Aorta (tissue), 5 donors: ENCODE measurements at regions not wholly inside any gene's neighbourhood (a gene's known extent, or its start where the extent isn't known, plus 50 kb on each side); places are given as distances from the start of the nearest gene placed in this dataset.
A peak's percentile ranks its signal among the peaks of the same experiment; 100 is the strongest.

Source experiments
- ATAC-seq: fragments of 200-7000 bp; cut with Tn5 transposase; one replicate; pipeline ENCODE4 v1.9.1; 2022; ENCODE audit warnings: moderate library complexity; ENCODE audit not compliant: low FRiP score
- DNase-seq, 2 donors: peaks; one replicate each; pipeline ENCODE4 v3.0.0-alpha.2; 2020
- H3K27ac ChIP-seq, 2 donors: one replicate each; pipeline ENCODE4 v1.5.1; 2013; ENCODE audit warnings: low read length in 2 of 2, mild to moderate bottlenecking in 2 of 2, moderate library complexity in 2 of 2, control low read depth in 1 of 2, inconsistent platforms in 1 of 2, low read depth in 1 of 2
- H3K27me3 ChIP-seq, 2 donors: one replicate each; pipeline ENCODE4 v1.6.1; 2013; ENCODE audit warnings: control low read depth in 1 of 2, low read length in 1 of 2, mild to moderate bottlenecking in 1 of 2, moderate library complexity in 1 of 2; ENCODE audit not compliant: insufficient read depth in 2 of 2, control insufficient read depth in 1 of 2
- H3K36me3 ChIP-seq, 2 donors: one replicate each; pipeline ENCODE4 v1.6.1; 2013; ENCODE audit warnings: control low read depth in 1 of 2, low read length in 1 of 2, mild to moderate bottlenecking in 1 of 2; ENCODE audit not compliant: insufficient read depth in 2 of 2, control insufficient read depth in 1 of 2
- H3K4me1 ChIP-seq, 2 donors: one replicate each; pipeline ENCODE4 v1.6.1; 2013; ENCODE audit warnings: low read length in 2 of 2, control low read depth in 1 of 2, mild to moderate bottlenecking in 1 of 2, moderate library complexity in 1 of 2; ENCODE audit not compliant: insufficient read depth in 2 of 2, control insufficient read depth in 1 of 2
- H3K4me3 ChIP-seq, 2 donors: one replicate each; pipeline ENCODE4 v1.5.1; 2013; ENCODE audit warnings: low read length in 2 of 2, control low read depth in 1 of 2, mild to moderate bottlenecking in 1 of 2
- H3K9me3 ChIP-seq: one replicate; pipeline ENCODE4 v1.6.1; 2013; ENCODE audit warnings: mild to moderate bottlenecking, low read length; ENCODE audit not compliant: control insufficient read depth
- WGBS, 2 donors: extraction: QIAGEN DNeasy Blood & Tissue Kit; methylation state at CpG; one replicate each; pipeline ENCODE4 v1.1.7; 2013; 5-methylcytosine and 5-hydroxymethylcytosine counted together
- intact Hi-C, 2 donors: fragments of 100-400 bp; cut with DNase I; formaldehyde crosslinking; loops; one replicate each; pipeline versions ENCODE4 v1.14.2 to v1.15.0; 2022
- donor health status: healthy with polysubstance abuse.
- donor health status: Bipolar disorder and iron deficiency.
- donor health status: DM: no; HTN: no; CAD: no.
- donor health status: DM: no; HTN: no; CAD: no.
- donor health status: DM: yes; HTN: yes; CAD: no.

- Histone ChIP-seq H3K27me3 (no peaks in the 10 kb centered on the region), H3K4me1 (no peaks in the 10 kb centered on the region), H3K9me3 (no peaks in the 10 kb centered on the region), H3K4me3 (no peak overlapping the region), H3K27ac (no peak overlapping the region), H3K36me3 (no peaks in the 10 kb centered on the region)
- no peak for ATAC-seq
- no peak for DNase-seq
- intact Hi-C loops: no loop called here
Measured at GRCh38 chr5:85030316-85031084, 645.8 kb upstream of the EDIL3 start.

DNA sequence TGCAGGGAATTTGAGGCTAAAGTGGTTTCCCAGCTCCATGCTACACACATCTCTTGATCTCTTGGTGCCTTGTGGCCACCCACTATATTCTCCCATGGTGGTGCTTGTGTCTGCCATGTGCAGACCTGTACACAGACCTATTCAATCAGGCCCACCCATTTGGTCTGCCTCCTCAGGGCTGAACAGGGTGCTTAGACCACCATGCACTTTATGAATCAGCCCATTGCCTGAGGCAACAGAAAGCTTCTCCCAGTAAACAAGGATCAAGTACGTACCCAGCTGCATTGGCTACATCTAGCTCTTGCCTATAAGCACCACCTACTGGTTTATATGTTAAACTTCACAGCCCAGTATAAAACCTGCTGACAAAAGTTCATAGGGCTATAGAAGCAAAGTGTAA, 664.3 kb upstream of the EDIL3 start:
- Histone ChIP-seq H3K4me3 (no peak overlapping the region), H3K4me1 (no peaks in the 10 kb centered on the region), H3K36me3 (no peaks in the 10 kb centered on the region), H3K9me3 (no peaks in the 10 kb centered on the region), H3K27me3 (no peaks in the 10 kb centered on the region), H3K27ac (no peak overlapping the region)
- intact Hi-C loops: no loop called here
- ATAC-seq: peak; percentile 38
- 12 to 16% methylated on average over 1 of the region's 1 CpG for WGBS, 2 donors
- no peak for DNase-seq

GRCh38 chr5:85052826-85053225, 668.1 kb upstream of the EDIL3 start:
- no peaks in the 10 kb centered on the region for H3K9me3 ChIP-seq
- H3K36me3 ChIP-seq: no peaks in the 10 kb centered on the region
- intact Hi-C loops: no loop called here
- DNase-seq (no peak), ATAC-seq (no peak)
- no peak overlapping the region for H3K4me3 ChIP-seq
- no peaks in the 10 kb centered on the region for H3K27me3 ChIP-seq
- WGBS, 2 donors: 25 to 34% methylated on average over 3 of the region's 3 CpGs
- no peaks in the 10 kb centered on the region for H3K4me1 ChIP-seq
- no peak overlapping the region for H3K27ac ChIP-seq

- no peak for DNase-seq
- Histone ChIP-seq H3K4me3 (no peak overlapping the region), H3K27ac (no peak overlapping the region), H3K4me1 (no peaks in the 10 kb centered on the region), H3K9me3 (no peaks in the 10 kb centered on the region), H3K36me3 (no peaks in the 10 kb centered on the region), H3K27me3 (no peaks in the 10 kb centered on the region)
- intact Hi-C loops: no loop called here
- no peak for ATAC-seq
- WGBS, 2 donors: 87 to 88% methylated on average over 8 of the region's 8 CpGs
Measured at GRCh38 chr5:85069659-85070640, 685.3 kb upstream of the EDIL3 start.

DNA sequence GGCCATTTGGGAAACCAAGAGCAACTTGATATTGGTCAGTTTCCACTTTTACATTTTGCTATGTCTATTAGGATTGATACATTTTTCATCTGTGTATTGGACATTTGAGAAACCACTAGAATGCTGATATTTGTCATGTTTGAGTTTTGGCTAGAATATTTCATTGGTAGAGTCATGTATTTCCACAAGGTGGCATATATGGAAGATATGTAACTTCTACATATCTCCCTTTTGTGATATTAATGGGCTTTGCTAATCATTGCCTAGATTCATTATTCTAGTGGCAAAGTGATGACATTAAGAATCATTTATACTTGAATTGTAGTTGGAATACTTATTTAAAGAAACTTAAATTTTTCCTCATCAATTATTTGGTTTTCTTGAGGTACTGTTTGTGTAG, 692.9 kb upstream of the EDIL3 start:
- Histone ChIP-seq H3K27me3 (no peaks in the 10 kb centered on the region), H3K4me3 (no peak overlapping the region), H3K36me3 (no peaks in the 10 kb centered on the region), H3K27ac (no peak overlapping the region), H3K9me3 (no peaks in the 10 kb centered on the region), H3K4me1 (no peaks in the 10 kb centered on the region)
- intact Hi-C loops: no loop called here
- DNase-seq: no peak
- ATAC-seq: no peak

GRCh38 chr5:85096421-85096820, 711.7 kb upstream of the EDIL3 start:
- H3K4me3 ChIP-seq: no peak overlapping the region
- no peak for DNase-seq

GRCh38 chr5:85108471-85108870, 723.8 kb upstream of the EDIL3 start:
- ATAC-seq (no peak), DNase-seq (no peak)
- Histone ChIP-seq H3K4me1 (no peaks in the 10 kb centered on the region), H3K9me3 (no peaks in the 10 kb centered on the region), H3K36me3 (no peaks in the 10 kb centered on the region), H3K27ac (no peak overlapping the region), H3K4me3 (no peak overlapping the region), H3K27me3 (no peaks in the 10 kb centered on the region)
- intact Hi-C loops: no loop called here
- 26 to 39% methylated on average over 1 of the region's 1 CpG for WGBS, 2 donors

More at GRCh38 chr5:85096421-85096820, 711.7 kb upstream of the EDIL3 start:
- no peak for ATAC-seq
- Histone ChIP-seq H3K36me3 (no peaks in the 10 kb centered on the region), H3K9me3 (no peaks in the 10 kb centered on the region), H3K27me3 (peaks cover 0 to 1% of the 10 kb centered on the region in 2 donors), H3K27ac (no peak overlapping the region), H3K4me1 (no peaks in the 10 kb centered on the region)
- 49 to 51% methylated on average over 2 of the region's 2 CpGs for WGBS, 2 donors
- intact Hi-C loops: no loop called here

GRCh38 chr5:85109616-85110015, 724.9 kb upstream of the EDIL3 start:
- 95 to 97% methylated on average over 1 of the region's 1 CpG for WGBS, 2 donors

DNA sequence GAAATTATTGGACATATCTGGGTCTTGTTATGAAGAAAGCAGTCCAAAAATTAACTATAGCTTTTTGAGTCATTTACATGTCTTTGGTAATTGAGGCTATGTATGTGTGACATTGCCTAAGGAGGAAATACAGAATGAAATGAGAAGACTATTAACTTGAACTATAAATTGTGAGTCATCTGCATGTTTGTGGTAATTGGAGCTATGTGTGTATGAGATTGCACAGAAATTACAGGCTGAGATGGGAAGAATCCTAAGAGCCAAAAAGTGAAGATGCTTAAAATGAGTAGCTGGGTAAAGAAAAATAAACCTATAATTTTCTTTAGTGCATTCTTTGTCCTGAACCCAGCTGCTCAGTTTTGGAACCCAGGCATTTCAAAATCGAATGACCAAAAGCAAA, 747.6 kb upstream of the EDIL3 start:
- H3K4me1 ChIP-seq: no peaks in the 10 kb centered on the region
- no peak for DNase-seq
- H3K27ac ChIP-seq: no peak overlapping the region
- H3K27me3 ChIP-seq: no peaks in the 10 kb centered on the region
- H3K4me3 ChIP-seq: no peak overlapping the region
- 55 to 63% methylated on average over 1 of the region's 1 CpG for WGBS, 2 donors
- no peaks in the 10 kb centered on the region for H3K9me3 ChIP-seq
- ATAC-seq: no peak
- no peaks in the 10 kb centered on the region for H3K36me3 ChIP-seq
- intact Hi-C loops: no loop called here

More at GRCh38 chr5:85109616-85110015, 724.9 kb upstream of the EDIL3 start:
- DNase-seq (no peak), ATAC-seq (no peak)
- no peaks in the 10 kb centered on the region for H3K27me3 ChIP-seq
- no peaks in the 10 kb centered on the region for H3K9me3 ChIP-seq
- no peaks in the 10 kb centered on the region for H3K4me1 ChIP-seq
- no peak overlapping the region for H3K4me3 ChIP-seq
- intact Hi-C loops: no loop called here
- no peaks in the 10 kb centered on the region for H3K36me3 ChIP-seq
- H3K27ac ChIP-seq: no peak overlapping the region
